Activated CD8-positive, alpha-beta memory T cell treated with anti-CD3 and anti-CD28 coated beads, Interleukin-2, amount 50 U/mL, for 24 hours (primary cell): ENCODE measurements at regions not wholly inside any gene's neighbourhood (a gene's known extent, or its start where the extent isn't known, plus 50 kb on each side); places are given as distances from the start of the nearest gene placed in this dataset.
"Not testable (repeated sequence)": the region's sequence is repeated elsewhere in the genome, so short reads cannot be mapped to it uniquely, and the experiment has no call there.

ENCODE experiments used
- DNase-seq: peaks from one replicate; pipeline ENCODE4 v3.0.0-alpha.2; 2020; ENCODE audit errors: extremely low read depth

GRCh38 chr14:30431552-30431951 is 127.4 kb upstream of the G2E3 start:
- DNase-seq: no peak

GRCh38 chr14:30440961-30441360 is 118.0 kb upstream of the G2E3 start:
- DNase-seq: no peak

- no peak for DNase-seq
Measured at GRCh38 chr14:30443368-30444007, 115.5 kb upstream of the G2E3 start.

DNA sequence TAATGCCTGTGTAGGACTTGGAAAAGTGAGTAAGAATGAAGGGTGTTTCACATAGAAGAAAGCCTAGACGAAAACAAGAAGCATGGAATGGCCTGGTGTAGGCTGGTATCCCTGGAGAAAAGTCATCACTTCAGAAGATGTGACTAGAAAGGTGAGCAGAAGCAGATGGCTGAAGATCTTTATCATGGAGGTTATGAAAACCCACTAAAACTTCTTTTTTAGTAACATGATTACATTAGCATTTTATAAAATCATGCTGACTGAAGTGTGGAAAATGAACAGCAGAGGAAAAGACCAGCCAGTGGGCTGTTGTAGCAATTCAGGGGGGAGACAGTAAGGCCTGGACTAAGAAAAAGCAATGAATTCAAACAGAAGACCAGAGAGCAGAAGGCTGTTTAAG is 114.5 kb upstream of the G2E3 start:
- no peak for DNase-seq

- no peak for DNase-seq
Measured at GRCh38 chr14:30445011-30445793, 113.8 kb upstream of the G2E3 start.

- no peak for DNase-seq
Measured at GRCh38 chr14:30445852-30446251, 113.1 kb upstream of the G2E3 start.

- DNase-seq: no peak
Measured at GRCh38 chr14:30450631-30451545, 108.1 kb upstream of the G2E3 start.

- no peak for DNase-seq
Measured at GRCh38 chr14:30456296-30456695, 102.7 kb upstream of the G2E3 start.

- DNase-seq: no peak
Measured at GRCh38 chr14:30462358-30462757, 96.6 kb upstream of the G2E3 start.

DNA sequence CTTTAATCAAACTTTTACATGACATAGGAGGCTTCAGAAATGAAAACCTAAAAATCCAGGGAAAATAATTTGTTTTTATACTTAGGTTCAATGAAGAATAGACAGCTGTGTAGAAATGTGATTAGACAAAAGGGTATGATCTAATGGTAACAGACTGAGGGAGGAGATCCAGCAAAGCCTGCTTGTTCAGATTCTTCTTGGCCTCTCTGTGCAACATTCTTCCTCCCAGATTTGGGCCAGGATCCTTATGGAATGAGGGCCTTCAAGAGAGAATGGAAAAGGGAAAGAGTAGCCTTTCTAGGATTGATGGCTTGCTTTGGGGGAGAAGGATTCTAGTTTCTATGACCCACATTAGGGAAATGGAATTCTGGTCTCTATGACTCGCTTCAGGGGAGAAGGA is 94.5 kb upstream of the G2E3 start:
- no peak for DNase-seq

- DNase-seq: no peak
Measured at GRCh38 chr14:30468354-30468753, 90.6 kb upstream of the G2E3 start.

- DNase-seq: no peak
Measured at GRCh38 chr14:30471980-30472379, 87.0 kb upstream of the G2E3 start.

DNA sequence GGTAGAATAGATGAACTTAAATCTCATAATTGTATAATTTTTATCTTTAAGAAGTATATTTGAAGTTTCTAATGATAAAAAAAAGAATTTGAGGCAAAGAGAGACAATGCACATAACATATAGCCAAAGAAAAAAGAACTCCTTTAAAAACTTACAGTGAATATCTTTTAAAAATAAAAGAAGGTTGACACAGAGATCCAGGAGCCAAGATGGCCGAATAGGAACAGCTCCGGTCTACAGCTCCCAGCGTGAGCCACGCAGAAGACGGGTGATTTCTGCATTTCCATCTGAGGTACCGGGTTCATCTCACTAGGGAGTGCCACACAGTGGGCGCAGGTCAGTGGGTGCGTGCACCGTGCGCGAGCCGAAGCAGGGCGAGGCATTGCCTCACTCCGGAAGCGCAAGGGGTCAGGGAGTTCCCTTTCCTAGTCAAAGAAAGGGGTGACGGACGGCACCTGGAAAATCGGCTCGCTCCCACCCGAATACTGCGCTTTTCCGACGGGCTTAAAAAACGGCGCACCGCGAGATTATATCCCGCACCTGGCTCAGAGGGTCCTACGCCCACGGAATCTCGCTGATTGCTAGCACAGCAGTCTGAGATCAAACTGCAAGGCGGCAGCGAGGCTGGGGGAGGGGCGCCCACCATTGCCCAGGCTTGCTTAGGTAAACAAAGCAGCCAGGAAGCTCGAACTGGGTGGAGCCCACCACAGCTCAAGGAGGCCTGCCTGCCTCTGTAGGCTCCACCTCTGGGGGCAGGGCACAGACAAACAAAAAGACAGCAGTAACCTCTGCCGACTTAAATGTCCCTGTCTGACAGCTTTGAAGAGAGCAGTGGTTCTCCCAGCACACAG is 84.9 kb upstream of the G2E3 start:
- not testable (repeated sequence) for DNase-seq

DNA sequence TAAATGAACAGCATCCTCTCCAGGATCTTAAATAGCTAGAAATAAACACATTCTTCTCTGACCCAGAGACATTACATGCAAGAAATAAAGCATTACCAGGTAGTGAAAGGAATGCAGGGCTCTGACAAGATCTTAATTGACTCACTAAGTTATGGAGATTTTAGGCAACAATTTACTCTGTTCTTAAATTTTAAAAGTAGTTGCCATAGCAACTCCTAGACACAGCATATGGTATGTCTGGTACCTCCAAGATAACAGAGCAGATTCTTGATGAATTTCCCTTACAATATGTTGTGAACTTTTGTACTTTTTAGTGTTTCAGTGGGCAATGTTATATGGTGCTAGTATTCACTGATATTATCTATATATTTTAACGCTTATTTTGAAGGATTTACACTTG is 76.7 kb upstream of the G2E3 start:
- DNase-seq: no peak

GRCh38 chr14:30484201-30484600 is 74.8 kb upstream of the G2E3 start:
- DNase-seq: no peak

- DNase-seq: no peak
Measured at GRCh38 chr14:30484976-30485375, 74.0 kb upstream of the G2E3 start.

DNA sequence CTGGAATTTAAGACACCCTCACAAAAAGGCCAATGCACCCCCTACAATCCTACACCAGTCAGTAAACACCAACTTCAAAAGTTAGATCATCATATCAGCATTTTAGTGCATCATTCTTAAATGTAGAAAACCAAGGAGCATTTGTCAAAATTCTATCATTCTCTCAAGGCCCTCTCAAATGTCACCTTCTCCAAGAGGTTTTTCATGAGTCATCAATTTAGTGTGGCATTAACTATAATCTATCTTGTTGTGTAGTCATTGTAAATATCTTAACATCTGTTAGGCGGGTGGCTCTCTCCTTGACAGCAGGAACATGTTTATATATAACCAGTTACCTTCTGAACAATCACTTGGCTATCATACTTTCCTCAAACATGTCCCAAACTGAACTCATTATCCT is 62.1 kb upstream of the G2E3 start:
- no peak for DNase-seq

DNA sequence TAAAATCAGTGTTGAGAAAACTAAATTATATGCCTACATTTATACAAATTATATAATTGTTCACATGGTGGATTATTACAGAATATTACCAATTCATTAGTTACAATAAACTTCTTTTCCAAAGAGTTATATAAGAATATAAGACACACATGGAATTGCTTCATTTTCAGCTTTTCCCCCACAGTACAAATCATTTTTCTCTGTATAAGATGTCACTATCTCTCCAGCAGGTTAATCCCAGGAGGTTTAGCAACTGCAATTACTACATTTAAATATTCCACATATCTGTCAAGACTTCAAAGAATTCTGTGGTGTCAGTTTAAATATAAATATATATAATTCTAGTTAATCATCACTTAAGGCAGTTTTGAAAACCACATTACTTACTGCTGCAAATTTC is 59.6 kb upstream of the G2E3 start:
- DNase-seq: no peak

DNA sequence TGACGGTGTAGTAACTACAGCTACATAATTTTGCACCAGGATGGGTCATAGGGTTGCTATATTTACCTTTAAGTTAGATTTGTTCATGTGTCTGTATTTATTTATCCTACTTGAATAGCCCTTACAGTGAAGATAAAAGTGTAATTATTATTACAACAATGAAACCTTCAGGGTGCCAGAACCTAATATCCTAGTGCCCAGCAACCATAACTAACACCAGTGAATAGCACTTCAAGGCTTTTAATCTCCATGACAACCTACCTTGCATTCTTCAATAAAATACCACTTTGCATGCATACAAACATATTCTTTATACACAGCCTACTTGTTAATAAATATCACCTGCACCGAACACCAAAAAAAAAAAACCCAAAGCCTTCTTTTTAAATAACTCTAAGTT is 58.7 kb upstream of the G2E3 start:
- no peak for DNase-seq

DNA sequence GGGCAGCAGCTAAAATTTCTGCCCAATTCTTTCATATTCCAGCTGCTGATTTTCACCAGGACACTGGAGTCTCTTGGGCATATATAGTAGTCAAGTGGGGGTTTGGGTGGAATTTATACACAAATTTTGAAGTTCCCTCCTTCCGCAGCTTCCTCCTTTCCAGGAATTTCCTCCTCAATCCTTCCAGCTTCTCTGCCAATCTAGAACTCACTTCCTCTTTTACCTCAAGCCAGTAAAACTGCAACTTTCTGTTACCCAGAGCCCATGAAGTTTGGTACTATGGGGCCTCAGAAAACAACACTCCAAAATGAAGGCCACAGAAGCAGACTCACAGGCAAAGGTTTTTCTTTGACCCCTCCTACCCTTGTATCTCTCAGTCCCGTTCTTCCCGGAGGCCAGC is 51.7 kb upstream of the G2E3 start:
- DNase-seq: no peak
